ENCODE measurements at regions not wholly inside any gene's neighbourhood (a gene's known extent, or its start where the extent isn't known, plus 50 kb on each side); places are given as distances from the start of the nearest gene placed in this dataset.

- TF ChIP-seq NR2F1 (conservative IDR thresholded peaks at IDR 0.05) (no peak), TCF3 (IDR thresholded peaks at IDR 0.05; ENCODE audit: borderline replicate concordance, insufficient read depth, low read depth, low read length) (no peak), CREB1 (IDR thresholded peaks at IDR 0.05; ENCODE audit: low read depth) (no peak), MAX (IDR thresholded peaks at IDR 0.05; ENCODE audit: low read depth, low read length) (no peak)
- TF ChIP-seq, protein P1, sequence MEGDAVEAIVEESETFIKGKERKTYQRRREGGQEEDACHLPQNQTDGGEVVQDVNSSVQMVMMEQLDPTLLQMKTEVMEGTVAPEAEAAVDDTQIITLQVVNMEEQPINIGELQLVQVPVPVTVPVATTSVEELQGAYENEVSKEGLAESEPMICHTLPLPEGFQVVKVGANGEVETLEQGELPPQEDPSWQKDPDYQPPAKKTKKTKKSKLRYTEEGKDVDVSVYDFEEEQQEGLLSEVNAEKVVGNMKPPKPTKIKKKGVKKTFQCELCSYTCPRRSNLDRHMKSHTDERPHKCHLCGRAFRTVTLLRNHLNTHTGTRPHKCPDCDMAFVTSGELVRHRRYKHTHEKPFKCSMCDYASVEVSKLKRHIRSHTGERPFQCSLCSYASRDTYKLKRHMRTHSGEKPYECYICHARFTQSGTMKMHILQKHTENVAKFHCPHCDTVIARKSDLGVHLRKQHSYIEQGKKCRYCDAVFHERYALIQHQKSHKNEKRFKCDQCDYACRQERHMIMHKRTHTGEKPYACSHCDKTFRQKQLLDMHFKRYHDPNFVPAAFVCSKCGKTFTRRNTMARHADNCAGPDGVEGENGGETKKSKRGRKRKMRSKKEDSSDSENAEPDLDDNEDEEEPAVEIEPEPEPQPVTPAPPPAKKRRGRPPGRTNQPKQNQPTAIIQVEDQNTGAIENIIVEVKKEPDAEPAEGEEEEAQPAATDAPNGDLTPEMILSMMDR (IDR thresholded peaks at IDR 0.05 in 2 of 3, conservative IDR thresholded peaks at IDR 0.05 in 1 of 3; ENCODE audit: control insufficient read depth in 2 of 3, extremely low read depth in 1 of 3, insufficient read depth in 1 of 3, low read depth in 3 of 3, low read length in 3 of 3): no peak
These were observed 286.4 kb upstream of the SP4 start for GRCh38 chr7:21141476-21141875.
